ENCODE measurements at regions not wholly inside any gene's neighbourhood (a gene's known extent, or its start where the extent isn't known, plus 50 kb on each side); places are given as distances from the start of the nearest gene placed in this dataset.

- TF ChIP-seq CTCF (IDR thresholded peaks at IDR 0.05 in 4 of 5, conservative IDR thresholded peaks at IDR 0.05 in 1 of 5) (no peak), POLR2A (IDR thresholded peaks at IDR 0.05) (no peak)
Measured at GRCh38 chr6:10332111-10332510, 82.8 kb downstream of the TFAP2A start.

All from gastrocnemius medialis (tissue), 4 donors.